Large intestine (tissue), 3 donors: ENCODE measurements at regions not wholly inside any gene's neighbourhood (a gene's known extent, or its start where the extent isn't known, plus 50 kb on each side); places are given as distances from the start of the nearest gene placed in this dataset.
"Not testable (repeated sequence)": the region's sequence is repeated elsewhere in the genome, so short reads cannot be mapped to it uniquely, and the experiment has no call there.

Experiments used
- DNase-seq, 2 donors: peaks; one replicate each; pipeline versions ENCODE4 v3.0.0 to v3.0.0-alpha.2; 2013
- H3K27ac ChIP-seq: one replicate; pipeline ENCODE4 v1.5.1; 2013; ENCODE audit warnings: low read length
- H3K27me3 ChIP-seq: 2 replicates; pipeline ENCODE4 v1.6.1; 2013; ENCODE audit warnings: low read length; ENCODE audit not compliant: control insufficient read depth, insufficient read depth
- H3K36me3 ChIP-seq: 2 replicates; pipeline ENCODE4 v1.6.1; 2013; ENCODE audit warnings: low read length; ENCODE audit not compliant: control insufficient read depth, insufficient read depth
- H3K4me1 ChIP-seq: one replicate; pipeline ENCODE4 v1.6.1; 2013; ENCODE audit warnings: low read length; ENCODE audit not compliant: control insufficient read depth, insufficient read depth
- H3K4me3 ChIP-seq: one replicate; pipeline ENCODE4 v1.5.1; 2013; ENCODE audit warnings: low read length
- H3K9me3 ChIP-seq: one replicate; pipeline ENCODE4 v1.6.1; 2013; ENCODE audit warnings: mild to moderate bottlenecking, low read depth, low read length, moderate library complexity; ENCODE audit not compliant: control insufficient read depth
- WGBS: methylation state at CpG from one replicate; pipeline ENCODE4 v1.1.5; 2013; ENCODE audit warnings: low lambda C conversion rate; ENCODE audit not compliant: insufficient coverage; 5-methylcytosine and 5-hydroxymethylcytosine counted together

DNA sequence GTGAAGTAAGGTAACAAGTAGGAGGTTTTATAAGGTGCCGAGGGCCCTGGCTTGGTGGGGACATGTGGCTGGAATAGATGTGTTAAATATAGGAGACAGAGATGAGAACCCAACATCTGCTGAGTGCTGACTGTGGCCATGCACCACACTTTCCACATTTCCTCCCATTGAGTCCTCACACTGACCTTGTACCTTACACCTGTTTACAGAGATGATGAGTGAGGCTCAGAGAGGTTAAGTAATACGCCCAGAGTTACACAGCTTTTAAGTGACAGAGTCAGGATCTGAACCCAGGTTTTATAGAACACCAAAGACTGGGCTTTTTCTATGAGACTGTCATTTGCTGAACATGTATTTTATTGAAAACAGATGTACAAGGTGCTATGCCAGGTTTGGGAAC, 70.8 kb upstream of the LTA4H start:
- no peaks in the 10 kb centered on the region for H3K36me3 ChIP-seq
- DNase-seq = no peak
- no CpG with 5 or more reads among the region's 2 CpGs for WGBS
- no peaks in the 10 kb centered on the region for H3K4me1 ChIP-seq
- H3K27me3 ChIP-seq = no peaks in the 10 kb centered on the region
- no peak overlapping the region for H3K4me3 ChIP-seq
- H3K9me3 ChIP-seq = no peaks in the 10 kb centered on the region
- H3K27ac ChIP-seq = no peak overlapping the region

DNA sequence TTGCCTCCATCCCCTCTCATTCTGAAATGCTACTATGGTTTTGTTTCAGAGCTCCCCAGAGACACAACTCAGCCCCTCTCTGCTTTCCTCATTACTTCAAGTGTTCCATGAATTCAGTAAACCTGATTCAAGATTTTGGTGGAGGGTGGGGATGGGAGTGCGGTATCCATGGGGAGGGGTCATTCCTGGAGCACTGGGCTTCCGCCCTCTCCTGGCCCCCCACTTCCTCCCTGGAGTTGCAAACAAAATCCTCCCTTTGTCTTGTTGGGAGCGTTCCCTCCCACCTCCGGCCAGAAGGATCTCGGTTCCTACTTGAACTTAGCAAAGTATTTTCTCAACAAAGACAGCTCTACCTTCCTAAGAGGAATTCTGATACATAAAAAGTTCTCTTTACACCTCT, 71.8 kb upstream of the LTA4H start:
- Histone ChIP-seq H3K4me3 (no peak overlapping the region), H3K27me3 (no peaks in the 10 kb centered on the region), H3K27ac (no peak overlapping the region), H3K9me3 (no peaks in the 10 kb centered on the region), H3K4me1 (peaks cover 5% of the 10 kb centered on the region), H3K36me3 (no peaks in the 10 kb centered on the region)
- 100% methylated on average over 2 of the region's 5 CpGs for WGBS
- no peak for DNase-seq

DNA sequence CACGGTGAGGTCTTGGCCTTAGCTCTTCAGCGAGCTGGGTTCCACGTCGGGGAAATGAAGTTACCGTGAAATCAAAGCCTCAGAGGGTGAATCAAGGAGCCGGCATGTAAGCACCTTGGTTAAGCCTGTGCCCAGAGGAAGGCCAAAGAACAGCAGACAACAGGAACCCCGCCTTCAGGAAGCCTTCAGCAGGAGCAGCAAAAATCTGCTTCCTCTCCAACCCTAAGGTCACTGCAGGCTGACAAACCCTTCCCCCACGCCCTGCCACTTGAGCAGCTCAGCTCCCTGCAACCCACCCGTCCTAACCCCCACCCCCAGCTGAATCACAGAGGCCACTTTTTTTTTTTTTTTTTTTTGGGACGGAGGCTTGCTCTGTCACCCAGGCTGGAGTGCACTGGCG, 72.9 kb upstream of the LTA4H start:
- no peak for DNase-seq
- Histone ChIP-seq H3K27me3 (no peaks in the 10 kb centered on the region), H3K36me3 (no peaks in the 10 kb centered on the region), H3K4me3 (no peak overlapping the region), H3K27ac (no peak overlapping the region), H3K4me1 (peaks cover 10% of the 10 kb centered on the region), H3K9me3 (no peaks in the 10 kb centered on the region)
- no CpG with 5 or more reads among the region's 11 CpGs for WGBS

DNA sequence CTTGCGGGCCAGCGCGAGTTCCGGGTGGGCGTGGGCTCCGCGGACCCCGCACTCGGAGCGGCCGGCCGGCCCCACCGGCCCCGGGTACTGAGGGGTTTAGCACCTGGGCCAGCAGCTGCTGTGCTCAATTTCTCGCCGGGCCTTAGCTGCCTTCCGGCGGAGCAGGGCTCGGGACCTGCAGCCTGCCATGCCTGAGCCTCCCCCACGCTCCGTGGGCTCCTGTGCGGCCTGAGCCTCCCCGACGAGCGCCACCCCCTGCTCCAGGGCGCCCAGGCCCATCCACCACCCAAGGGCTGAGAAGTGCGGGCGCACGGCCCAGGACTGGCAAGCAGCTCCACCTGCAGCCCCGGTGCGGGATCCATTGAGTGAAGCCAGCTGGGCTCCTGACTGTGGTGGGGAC, 73.6 kb upstream of the LTA4H start:
- not testable (repeated sequence) for H3K27me3 ChIP-seq, H3K4me3 ChIP-seq, H3K36me3 ChIP-seq, H3K9me3 ChIP-seq, H3K27ac ChIP-seq, DNase-seq
- H3K4me1 ChIP-seq = peaks cover 10% of the 10 kb centered on the region
- WGBS = no CpG with 5 or more reads among the region's 31 CpGs

DNA sequence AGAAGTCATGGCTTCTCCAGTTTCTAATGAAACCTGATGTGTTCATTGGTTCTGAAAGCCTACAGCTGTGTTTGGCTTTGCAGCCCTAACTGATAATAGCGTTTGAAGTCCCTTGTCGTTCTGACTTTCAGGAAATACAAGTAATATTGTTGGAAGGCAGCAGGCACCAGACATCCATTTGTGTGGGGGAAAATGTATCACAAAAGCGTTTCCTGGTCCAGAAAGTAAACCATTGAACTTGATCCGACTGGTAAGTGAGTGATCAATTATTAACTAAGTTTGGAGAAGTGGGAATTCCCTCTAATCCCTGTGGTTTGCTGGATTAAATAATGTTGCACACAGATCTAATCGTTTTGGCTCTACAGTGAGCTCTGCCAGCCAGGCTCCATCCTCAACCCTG, 77.3 kb upstream of the LTA4H start:
- 0% methylated on average over 2 of the region's 5 CpGs for WGBS
- Histone ChIP-seq H3K4me3 (no peak overlapping the region), H3K9me3 (no peaks in the 10 kb centered on the region), H3K27me3 (no peaks in the 10 kb centered on the region), H3K27ac (peak overlapping the region; percentile 25), H3K4me1 (peaks cover 10% of the 10 kb centered on the region), H3K36me3 (no peaks in the 10 kb centered on the region)
- peak; percentile 30 to 77 for DNase-seq

DNA sequence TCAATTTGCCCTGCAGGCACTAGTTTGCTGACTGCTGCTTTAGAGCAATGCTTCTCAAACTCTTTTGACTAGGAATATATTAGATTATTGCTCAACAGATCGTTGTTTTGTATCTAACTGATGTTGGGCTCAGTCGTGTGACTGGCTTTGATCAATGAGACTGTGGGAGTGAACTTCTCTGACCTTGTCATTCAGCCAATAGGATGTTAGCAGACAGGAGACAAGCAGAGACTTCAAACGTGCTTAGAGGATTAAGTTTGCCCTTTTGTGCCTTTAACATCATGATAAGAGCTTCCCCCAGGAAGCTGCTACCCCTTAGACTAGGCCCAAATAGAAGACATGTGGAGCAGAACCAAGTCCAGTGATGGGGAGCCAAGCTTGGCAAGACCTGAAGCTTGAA, 76.7 kb upstream of the ELK3 start:
- Histone ChIP-seq H3K9me3 (peaks cover 5% of the 10 kb centered on the region), H3K4me1 (peaks cover 9% of the 10 kb centered on the region), H3K27me3 (no peaks in the 10 kb centered on the region), H3K36me3 (no peaks in the 10 kb centered on the region), H3K4me3 (no peak overlapping the region), H3K27ac (no peak overlapping the region)
- WGBS = no CpG with 5 or more reads among the region's 3 CpGs
- no peak for DNase-seq

DNA sequence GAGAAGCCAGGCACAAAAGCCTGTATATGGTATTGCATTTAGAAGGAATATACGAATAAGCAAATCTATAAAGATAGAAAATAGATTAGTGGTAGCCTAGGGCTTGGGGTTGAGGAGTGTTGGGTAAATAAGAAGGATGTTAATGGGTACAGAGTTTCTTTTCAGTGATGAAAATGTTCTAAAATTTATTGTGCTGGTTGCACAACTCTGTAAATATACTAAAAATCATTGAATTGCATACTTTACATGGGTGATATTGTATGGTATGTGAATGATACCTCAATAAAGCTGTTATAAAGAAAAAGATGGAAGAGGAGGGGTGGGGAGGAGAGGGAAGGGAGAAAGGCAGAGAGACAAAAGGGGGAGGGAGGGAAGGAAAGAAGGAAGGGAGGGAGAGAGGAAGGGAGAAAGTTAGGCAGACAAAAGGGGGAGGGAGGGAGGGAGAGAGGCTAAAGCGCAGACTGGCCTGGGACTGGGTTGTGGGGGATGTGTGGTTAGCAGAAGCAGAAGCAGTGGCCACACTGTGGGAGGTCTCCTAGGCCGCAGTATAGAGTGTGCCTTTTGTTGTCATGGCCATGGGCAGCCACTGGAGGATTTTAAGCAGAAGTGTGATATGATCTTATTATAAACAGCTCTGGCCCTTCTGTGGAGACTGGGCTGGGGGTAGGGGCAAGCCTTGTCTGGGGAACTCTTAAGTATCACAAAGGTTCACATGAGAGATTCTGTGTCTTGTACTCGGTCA, 73.6 kb upstream of the ELK3 start:
- no peak for DNase-seq
- Histone ChIP-seq H3K27ac (no peak overlapping the region), H3K4me3 (no peak overlapping the region), H3K4me1 (peaks cover 4% of the 10 kb centered on the region), H3K9me3 (peaks cover 5% of the 10 kb centered on the region), H3K27me3 (no peaks in the 10 kb centered on the region), H3K36me3 (no peaks in the 10 kb centered on the region)
- 38% methylated on average over 1 of the region's 4 CpGs for WGBS

DNA sequence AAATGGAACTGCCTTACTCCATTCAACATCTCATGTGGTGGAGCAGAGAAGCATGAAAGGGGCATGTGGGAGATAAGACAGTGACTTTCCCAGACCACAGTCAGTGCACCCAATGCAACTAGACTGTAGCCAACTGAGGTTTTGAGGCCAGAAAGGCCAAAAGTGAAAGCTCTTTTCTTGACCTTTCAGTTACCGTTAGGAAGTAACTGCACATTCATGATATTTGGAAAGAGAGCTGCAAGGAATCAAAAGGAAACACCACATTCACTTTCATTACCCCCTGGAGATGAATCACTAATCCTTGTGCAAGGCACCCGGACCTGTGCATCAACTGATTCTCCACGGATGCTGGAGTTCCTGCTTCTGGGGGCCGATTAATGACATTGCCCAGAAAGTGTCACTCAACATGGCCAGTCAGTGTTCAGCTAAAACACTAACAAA, 72.9 kb upstream of the ELK3 start:
- no peak for DNase-seq
- no peaks in the 10 kb centered on the region for H3K36me3 ChIP-seq
- peaks cover 5% of the 10 kb centered on the region for H3K9me3 ChIP-seq
- H3K4me3 ChIP-seq = no peak overlapping the region
- H3K27ac ChIP-seq = no peak overlapping the region
- no CpG with 5 or more reads among the region's 4 CpGs for WGBS
- peaks cover 4% of the 10 kb centered on the region for H3K4me1 ChIP-seq
- H3K27me3 ChIP-seq = no peaks in the 10 kb centered on the region

DNA sequence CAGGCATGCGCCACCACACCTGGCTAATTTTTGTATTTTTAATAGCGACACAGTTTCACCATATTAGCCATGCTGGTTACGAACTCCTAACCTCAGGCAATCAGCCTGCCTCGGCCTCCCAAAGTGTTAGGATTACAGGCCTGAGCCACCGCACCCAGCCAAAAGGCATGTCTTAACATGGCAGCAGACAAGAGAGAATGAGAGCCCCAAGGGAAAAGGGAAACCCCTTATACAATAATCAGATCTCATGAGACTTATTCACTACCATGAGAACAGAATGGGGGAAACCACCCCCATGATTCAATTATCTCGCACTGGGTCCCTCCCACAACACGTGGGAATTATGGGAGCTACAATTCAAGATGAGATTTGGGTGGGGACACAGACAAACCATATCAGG, 65.9 kb upstream of the ELK3 start:
- H3K36me3 ChIP-seq, DNase-seq, H3K27ac ChIP-seq, H3K27me3 ChIP-seq, H3K9me3 ChIP-seq, H3K4me3 ChIP-seq: not testable (repeated sequence)
- peaks cover 14% of the 10 kb centered on the region for H3K4me1 ChIP-seq
- WGBS = 100% methylated on average over 2 of the region's 7 CpGs

DNA sequence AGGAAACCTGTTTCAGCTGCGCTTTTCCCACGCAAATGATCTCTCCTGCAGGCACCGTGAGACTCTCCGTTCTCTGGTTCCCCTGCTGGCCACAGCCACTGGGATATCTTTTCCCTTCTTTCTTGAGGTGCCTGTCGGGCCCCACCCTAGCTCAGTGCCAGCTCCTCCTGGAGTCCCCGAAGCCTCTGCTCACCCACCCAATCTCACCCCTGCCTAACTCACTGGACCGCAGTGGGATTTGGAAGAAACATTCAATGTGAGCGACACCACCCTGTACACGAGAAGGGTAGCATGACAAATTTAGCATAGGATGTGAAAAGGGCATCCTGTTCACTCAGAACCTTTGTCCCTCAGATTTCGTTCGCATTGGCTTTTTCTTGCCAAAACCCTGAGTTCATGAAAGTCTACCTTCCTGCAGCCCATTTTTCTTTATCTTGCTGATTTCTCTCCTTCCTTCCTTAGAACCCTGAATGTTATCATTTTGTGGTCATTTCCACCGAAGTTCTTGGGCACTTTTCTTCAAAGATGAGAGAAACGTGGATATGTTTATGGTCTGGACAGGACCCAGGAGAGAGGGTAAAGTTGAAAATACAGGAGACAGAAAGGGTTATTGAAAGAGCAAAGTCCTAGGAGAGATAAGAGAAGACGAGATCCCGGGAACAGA, 63.6 kb upstream of the ELK3 start:
- Histone ChIP-seq H3K36me3 (no peaks in the 10 kb centered on the region), H3K27ac (peak overlapping the region; percentile 8), H3K4me3 (no peak overlapping the region), H3K27me3 (no peaks in the 10 kb centered on the region), H3K9me3 (peaks cover 2% of the 10 kb centered on the region), H3K4me1 (peaks cover 14% of the 10 kb centered on the region)
- WGBS = 66% methylated on average over 4 of the region's 15 CpGs
- no peak for DNase-seq
